OCI-LY7 (cell line): ENCODE measurements at regions not wholly inside any gene's neighbourhood (a gene's known extent, or its start where the extent isn't known, plus 50 kb on each side); places are given as distances from the start of the nearest gene placed in this dataset.

Experiments
- BruUV-seq: library from RNA; stranded (reverse); fragments of 400-500 nt; replicated peaks from 2 replicates; lab custom pipeline; 2021; lab: Mats Ljungman, UMichigan
- CTCF ChIA-PET: fragments of 300-600 bp; sonication (Branson Sonifier 250); formaldehyde crosslinking; loops from one replicate; lab custom pipeline; 2022; ENCODE audit warnings: antibody characterized with exemption; ENCODE audit not compliant: unreplicated experiment; lab: Charles Lee
- POLR2A ChIA-PET: fragments of 300-600 bp; sonication (Branson Sonifier 250); formaldehyde crosslinking; loops from one replicate; lab custom pipeline; 2022; ENCODE audit warnings: antibody characterized with exemption; lab: Charles Lee
- DNase-seq: peaks from one replicate; pipeline ENCODE4 v3.0.0-alpha.2; 2015; ENCODE audit warnings: low spot score
- H2AFZ ChIP-seq: fragments of 200-600 bp; sonication (generic), shearing (Covaris generic); 2 replicates; pipeline ENCODE4 v1.6.1; 2014; ENCODE audit warnings: mild to moderate bottlenecking, antibody characterized with exemption, low read length, moderate library complexity
- H3K27ac ChIP-seq: fragments of 200-600 bp; sonication (generic); 2 replicates; pipeline ENCODE4 v1.5.1; 2014; ENCODE audit warnings: mixed run types, low read depth, mild to moderate bottlenecking, moderate library complexity, low read length, inconsistent platforms; ENCODE audit not compliant: poor library complexity, severe bottlenecking
- H3K36me3 ChIP-seq: fragments of 200-600 bp; sonication (generic); 2 replicates; pipeline ENCODE4 v1.6.1; 2014; ENCODE audit warnings: mild to moderate bottlenecking, antibody characterized with exemption, low read length, moderate library complexity, mixed read lengths; ENCODE audit not compliant: insufficient read depth
- H3K4me1 ChIP-seq: fragments of 200-600 bp; sonication (generic); 2 replicates; pipeline ENCODE4 v1.5.1; 2014; ENCODE audit warnings: mild to moderate bottlenecking, low read length; ENCODE audit not compliant: insufficient read depth, poor library complexity, severe bottlenecking
- H3K4me2 ChIP-seq: fragments of 200-600 bp; sonication (generic); 2 replicates; pipeline ENCODE4 v1.6.1; 2014; ENCODE audit warnings: mild to moderate bottlenecking, low read length
- H3K4me3 ChIP-seq: fragments of 200-600 bp; sonication (generic); 2 replicates; pipeline ENCODE4 v1.5.1; 2014; ENCODE audit warnings: mild to moderate bottlenecking, low read depth, low read length; ENCODE audit not compliant: poor library complexity, severe bottlenecking
- H3K79me2 ChIP-seq: fragments of 200-600 bp; sonication (generic); 2 replicates; pipeline ENCODE4 v1.6.1; 2016; ENCODE audit warnings: low read depth, mild to moderate bottlenecking, low read length, moderate library complexity, mixed read lengths; ENCODE audit not compliant: insufficient read depth
- H3K9me2 ChIP-seq: fragments of 200-600 bp; sonication (generic); 2 replicates; pipeline ENCODE4 v1.6.1; 2016; ENCODE audit warnings: mild to moderate bottlenecking, low read length, mixed read lengths; ENCODE audit not compliant: insufficient read depth
- H3K9me3 ChIP-seq: fragments of 200-600 bp; sonication (generic); 2 replicates; pipeline ENCODE4 v1.6.1; 2014; ENCODE audit warnings: mild to moderate bottlenecking, mixed run types, low read length, mixed read lengths
- H4K20me1 ChIP-seq: fragments of 200-600 bp; sonication (generic); 2 replicates; pipeline ENCODE4 v1.6.1; 2014; ENCODE audit warnings: mild to moderate bottlenecking, antibody characterized with exemption, low read length, moderate library complexity, mixed read lengths; ENCODE audit not compliant: insufficient read depth
- EZH2phosphoT487 ChIP-seq: fragments of 200-600 bp; sonication (generic); IDR thresholded peaks from 2 replicates; pipeline ENCODE4 v1.6.1; 2018; ENCODE audit warnings: low read depth, borderline replicate concordance, mild to moderate bottlenecking, mixed run types, antibody characterized with exemption, low read length, moderate library complexity, mixed read lengths
- intact Hi-C: fragments of 100-400 bp; cut with micrococcal nuclease; formaldehyde crosslinking; loops from one replicate; pipeline ENCODE4 v1.10.0; 2022; ENCODE audit not compliant: unreplicated experiment
- TF ChIP-seq, protein P1 (sequence below): fragments of 200-600 bp; sonication (generic); conservative IDR thresholded peaks from 2 replicates; pipeline ENCODE4 v1.5.1; 2014; ENCODE audit warnings: mild to moderate bottlenecking, antibody characterized with exemption, low read length, moderate library complexity, mixed read lengths

GRCh38 chr17:65463242-65463641 lies 98.2 kb downstream of the AXIN2 start:
- H4K20me1 ChIP-seq = no peaks in the 10 kb centered on the region
- no peak for DNase-seq
- H2AFZ ChIP-seq = no peak overlapping the region

GRCh38 chr17:65459677-65460347 lies 101.6 kb downstream of the AXIN2 start:
- H3K27ac ChIP-seq = no peak overlapping the region
- no peaks in the 10 kb centered on the region for H3K79me2 ChIP-seq
- H3K9me3 ChIP-seq = no peaks in the 10 kb centered on the region
- H2AFZ ChIP-seq = no peak overlapping the region
- H3K4me3 ChIP-seq = no peak overlapping the region
- H3K4me1 ChIP-seq = no peaks in the 10 kb centered on the region
- H3K36me3 ChIP-seq = no peaks in the 10 kb centered on the region
- DNase-seq = no peak
- no peaks in the 10 kb centered on the region for H4K20me1 ChIP-seq
- H3K9me2 ChIP-seq = no peaks in the 10 kb centered on the region
- no TSS peak for BruUV-seq
- TF ChIP-seq, protein P1, sequence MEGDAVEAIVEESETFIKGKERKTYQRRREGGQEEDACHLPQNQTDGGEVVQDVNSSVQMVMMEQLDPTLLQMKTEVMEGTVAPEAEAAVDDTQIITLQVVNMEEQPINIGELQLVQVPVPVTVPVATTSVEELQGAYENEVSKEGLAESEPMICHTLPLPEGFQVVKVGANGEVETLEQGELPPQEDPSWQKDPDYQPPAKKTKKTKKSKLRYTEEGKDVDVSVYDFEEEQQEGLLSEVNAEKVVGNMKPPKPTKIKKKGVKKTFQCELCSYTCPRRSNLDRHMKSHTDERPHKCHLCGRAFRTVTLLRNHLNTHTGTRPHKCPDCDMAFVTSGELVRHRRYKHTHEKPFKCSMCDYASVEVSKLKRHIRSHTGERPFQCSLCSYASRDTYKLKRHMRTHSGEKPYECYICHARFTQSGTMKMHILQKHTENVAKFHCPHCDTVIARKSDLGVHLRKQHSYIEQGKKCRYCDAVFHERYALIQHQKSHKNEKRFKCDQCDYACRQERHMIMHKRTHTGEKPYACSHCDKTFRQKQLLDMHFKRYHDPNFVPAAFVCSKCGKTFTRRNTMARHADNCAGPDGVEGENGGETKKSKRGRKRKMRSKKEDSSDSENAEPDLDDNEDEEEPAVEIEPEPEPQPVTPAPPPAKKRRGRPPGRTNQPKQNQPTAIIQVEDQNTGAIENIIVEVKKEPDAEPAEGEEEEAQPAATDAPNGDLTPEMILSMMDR = no peak
- TF ChIP-seq EZH2phosphoT487 = no peak
- intact Hi-C loops = no loop called here
- no peak overlapping the region for H3K4me2 ChIP-seq
- ChIA-PET POLR2A (no interaction called here), CTCF (no interaction called here)

More at GRCh38 chr17:65463242-65463641, 98.2 kb downstream of the AXIN2 start:
- no peak overlapping the region for H3K27ac ChIP-seq
- no peaks in the 10 kb centered on the region for H3K9me2 ChIP-seq
- no TSS peak for BruUV-seq
- H3K9me3 ChIP-seq = no peaks in the 10 kb centered on the region
- intact Hi-C loops = no loop called here
- no peaks in the 10 kb centered on the region for H3K4me1 ChIP-seq
- CTCF ChIA-PET = no interaction called here
- no peaks in the 10 kb centered on the region for H3K36me3 ChIP-seq
- H3K4me3 ChIP-seq = no peak overlapping the region
- no peak overlapping the region for H3K4me2 ChIP-seq
- TF ChIP-seq, protein P1 = no peak
- no peak for TF ChIP-seq EZH2phosphoT487
- POLR2A ChIA-PET = no interaction called here
- no peaks in the 10 kb centered on the region for H3K79me2 ChIP-seq

DNA sequence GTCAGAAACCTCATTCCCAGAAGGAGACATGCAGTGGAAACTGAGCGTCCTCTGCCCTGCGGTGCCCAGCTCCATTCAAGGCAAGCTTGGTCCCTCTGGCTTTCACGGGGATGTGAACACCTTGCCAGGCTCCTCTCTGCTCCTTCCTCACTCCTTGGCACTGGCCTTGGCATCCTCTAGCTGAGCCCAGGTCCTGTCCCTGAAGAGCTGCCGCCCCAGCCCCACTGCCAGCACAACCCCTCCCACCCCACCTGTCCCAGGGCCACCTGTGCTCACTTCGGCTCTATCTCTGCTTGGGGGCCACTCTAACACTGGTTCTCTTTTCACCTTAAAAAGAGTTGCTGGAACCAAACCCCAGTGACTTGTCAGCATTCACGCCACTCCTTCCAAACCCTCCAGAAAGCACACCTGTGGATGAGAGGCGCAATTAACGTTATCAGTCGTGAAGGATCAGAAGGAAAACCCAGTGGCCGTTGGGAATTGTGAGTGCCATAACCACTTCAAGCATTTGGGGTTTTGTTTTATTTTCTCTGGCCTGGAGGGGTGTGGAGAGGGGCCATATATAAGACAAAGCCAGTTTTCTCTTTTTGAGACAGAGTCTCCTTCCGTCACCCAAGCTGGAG lies 103.7 kb downstream of the AXIN2 start:
- no peak for TF ChIP-seq EZH2phosphoT487
- TF ChIP-seq, protein P1 = no peak
- intact Hi-C loops = no loop called here
- H3K27ac ChIP-seq = no peak overlapping the region
- no peaks in the 10 kb centered on the region for H3K36me3 ChIP-seq
- no TSS peak for BruUV-seq
- ChIA-PET POLR2A (no interaction called here), CTCF (no interaction called here)
- no peaks in the 10 kb centered on the region for H3K4me1 ChIP-seq
- H4K20me1 ChIP-seq = no peaks in the 10 kb centered on the region
- no peaks in the 10 kb centered on the region for H3K79me2 ChIP-seq
- no peak overlapping the region for H3K4me2 ChIP-seq
- no peaks in the 10 kb centered on the region for H3K9me2 ChIP-seq
- DNase-seq = no peak
- H3K9me3 ChIP-seq = no peaks in the 10 kb centered on the region
- no peak overlapping the region for H3K4me3 ChIP-seq
- H2AFZ ChIP-seq = no peak overlapping the region
